ENCODE measurements at regions not wholly inside any gene's neighbourhood (a gene's known extent, or its start where the extent isn't known, plus 50 kb on each side); places are given as distances from the start of the nearest gene placed in this dataset.

DNA sequence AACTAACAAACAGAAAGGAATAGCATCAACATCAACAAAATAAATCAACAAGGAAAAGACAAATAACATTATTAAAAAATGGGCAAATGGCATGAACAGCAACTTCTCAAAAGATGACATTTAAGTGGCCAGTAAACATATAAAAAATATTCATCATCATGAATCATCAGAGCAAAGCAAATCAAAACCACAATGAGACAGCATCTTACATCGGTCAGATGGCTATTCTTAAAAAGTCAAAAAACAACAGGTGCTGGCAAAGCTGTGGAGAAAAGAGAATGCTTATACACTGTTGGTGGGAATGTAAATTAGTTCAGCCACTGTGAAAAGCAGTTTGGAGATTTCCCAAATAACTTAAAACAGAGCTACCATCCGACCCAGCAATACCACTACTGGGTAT, 327.1 kb downstream of the CMPK2 start:
- Histone ChIP-seq H2AFZ (ENCODE audit: low read length) (no peak overlapping the region), H3K36me3 (replicated peaks in 1 of 2; ENCODE audit: control insufficient read depth in 1 of 2, insufficient read depth in 2 of 2, low read length in 2 of 2) (no peaks in the 10 kb centered on the region), H3K4me3 (replicated peaks in 1 of 3; ENCODE audit: insufficient read depth in 1 of 3, low read depth in 2 of 3, low read length in 3 of 3) (no peak overlapping the region), H3K9me3 (ENCODE audit: low read length) (no peaks in the 10 kb centered on the region), H4K20me1 (ENCODE audit: insufficient read depth, low read length) (no peaks in the 10 kb centered on the region; the same call in 1 of the 2 replicates), H3K27me3 (ENCODE audit: control insufficient read depth in 1 of 2, insufficient read depth in 2 of 2, low read length in 2 of 2) (no peaks in the 10 kb centered on the region), H3K27ac (ENCODE audit: extremely low read length, insufficient read depth, low read length) (no peak overlapping the region), H3K9ac (ENCODE audit: insufficient read depth, low read depth, low read length) (no peak overlapping the region), H3K79me2 (ENCODE audit: insufficient read depth, low read length) (no peaks in the 10 kb centered on the region), H3K4me2 (ENCODE audit: low read depth, low read length) (no peak overlapping the region), H3K4me1 (ENCODE audit: insufficient read depth, low read length) (no peaks in the 10 kb centered on the region)
- in situ Hi-C loops (cut with HindIII; ENCODE audit: extremely low pct_ligation_motif_present, low pct_unique_long_range_greater_than_20kb) (no loop called here), intact Hi-C loops (cut with micrococcal nuclease; ENCODE audit: unreplicated experiment) (no loop called here)
- DNase-seq (ENCODE audit: low spot score) (no peak), FAIRE-seq (no peak), ATAC-seq (no peak)
- ChIA-PET POLR2A (no interaction called here), CTCF (ENCODE audit: low intra/inter-chr PET ratio, low total read pairs) (no interaction called here)
- no TSS peak for BruUV-seq (replicated peaks)
- 21% methylated on average over 2 of the region's 2 CpGs for WGBS (ENCODE audit: low lambda C conversion rate)
- no peak for TF ChIP-seq ZNF652 (CRISPR knock-in tag; IDR thresholded peaks at IDR 0.05; ENCODE audit: borderline replicate concordance, low read depth)
- TF ChIP-seq FOXC1 (CRISPR knock-in tag; IDR thresholded peaks at IDR 0.05; ENCODE audit: borderline replicate concordance): no peak

DNA sequence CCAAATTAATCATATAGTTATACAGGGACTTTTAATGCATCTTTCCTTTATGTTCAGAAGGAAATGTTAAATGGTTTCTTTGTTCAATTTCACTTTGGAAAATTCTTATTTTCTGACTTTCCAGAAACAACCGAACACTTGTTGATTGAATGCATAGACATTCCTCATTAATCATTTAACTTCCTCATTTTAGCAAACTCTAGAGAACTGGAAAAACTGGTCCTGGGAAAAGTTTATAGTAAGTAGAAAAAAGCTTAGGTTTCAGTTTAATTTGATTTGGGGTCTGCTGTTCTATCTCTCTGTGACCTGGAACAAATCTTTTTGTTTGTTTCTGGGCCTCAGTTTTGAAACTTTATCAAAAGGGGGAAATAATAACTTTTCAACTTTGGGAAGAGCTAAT, 320.4 kb downstream of the CMPK2 start:
- no peak overlapping the region for H3K9ac ChIP-seq (ENCODE audit: insufficient read depth, low read depth, low read length)
- in situ Hi-C loops (cut with HindIII; ENCODE audit: extremely low pct_ligation_motif_present, low pct_unique_long_range_greater_than_20kb) (no loop called here), intact Hi-C loops (cut with micrococcal nuclease; ENCODE audit: unreplicated experiment) (no loop called here)
- no peak overlapping the region for H3K4me3 ChIP-seq (replicated peaks in 1 of 3; ENCODE audit: insufficient read depth in 1 of 3, low read depth in 2 of 3, low read length in 3 of 3)
- H2AFZ ChIP-seq (ENCODE audit: low read length): no peak overlapping the region
- no peak for DNase-seq (ENCODE audit: low spot score)
- no peaks in the 10 kb centered on the region; the same call in 1 of the 2 replicates for H4K20me1 ChIP-seq (ENCODE audit: insufficient read depth, low read length)
- no peaks in the 10 kb centered on the region for H3K36me3 ChIP-seq (replicated peaks in 1 of 2; ENCODE audit: control insufficient read depth in 1 of 2, insufficient read depth in 2 of 2, low read length in 2 of 2)
- BruUV-seq (replicated peaks): no TSS peak
- WGBS (ENCODE audit: low lambda C conversion rate): 2% methylated on average over 1 of the region's 1 CpG
- ChIA-PET CTCF (ENCODE audit: low intra/inter-chr PET ratio, low total read pairs) (no interaction called here), POLR2A (no interaction called here)
- H3K79me2 ChIP-seq (ENCODE audit: insufficient read depth, low read length): no peaks in the 10 kb centered on the region
- no peaks in the 10 kb centered on the region for H3K4me1 ChIP-seq (ENCODE audit: insufficient read depth, low read length)
- FAIRE-seq: no peak
- TF ChIP-seq ZSCAN29 (CRISPR knock-in tag; conservative IDR thresholded peaks at IDR 0.05) (no peak), ZNF672 (CRISPR knock-in tag; IDR thresholded peaks at IDR 0.05) (no peak)
- no peaks in the 10 kb centered on the region for H3K27me3 ChIP-seq (ENCODE audit: control insufficient read depth in 1 of 2, insufficient read depth in 2 of 2, low read length in 2 of 2)
- peaks cover 24% of the 10 kb centered on the region for H3K9me3 ChIP-seq (ENCODE audit: low read length)
- H3K4me2 ChIP-seq (ENCODE audit: low read depth, low read length): no peak overlapping the region
- ATAC-seq: no peak
- H3K27ac ChIP-seq (ENCODE audit: extremely low read length, insufficient read depth, low read length): no peak overlapping the region

Measured in HepG2 (cell line).